ENCODE measurements at regions not wholly inside any gene's neighbourhood (a gene's known extent, or its start where the extent isn't known, plus 50 kb on each side); places are given as distances from the start of the nearest gene placed in this dataset.

GRCh38 chr3:187900993-187901755 lies 155.9 kb upstream of the BCL6 start:
- H3K4me3 ChIP-seq (ENCODE audit: low read depth, low read length), result no peak overlapping the region
- no peaks in the 10 kb centered on the region for H3K36me3 ChIP-seq (ENCODE audit: control insufficient read depth, insufficient read depth, low read length)
- DNase-seq (ENCODE audit: low read depth), result no peak
- TF ChIP-seq, protein P1, sequence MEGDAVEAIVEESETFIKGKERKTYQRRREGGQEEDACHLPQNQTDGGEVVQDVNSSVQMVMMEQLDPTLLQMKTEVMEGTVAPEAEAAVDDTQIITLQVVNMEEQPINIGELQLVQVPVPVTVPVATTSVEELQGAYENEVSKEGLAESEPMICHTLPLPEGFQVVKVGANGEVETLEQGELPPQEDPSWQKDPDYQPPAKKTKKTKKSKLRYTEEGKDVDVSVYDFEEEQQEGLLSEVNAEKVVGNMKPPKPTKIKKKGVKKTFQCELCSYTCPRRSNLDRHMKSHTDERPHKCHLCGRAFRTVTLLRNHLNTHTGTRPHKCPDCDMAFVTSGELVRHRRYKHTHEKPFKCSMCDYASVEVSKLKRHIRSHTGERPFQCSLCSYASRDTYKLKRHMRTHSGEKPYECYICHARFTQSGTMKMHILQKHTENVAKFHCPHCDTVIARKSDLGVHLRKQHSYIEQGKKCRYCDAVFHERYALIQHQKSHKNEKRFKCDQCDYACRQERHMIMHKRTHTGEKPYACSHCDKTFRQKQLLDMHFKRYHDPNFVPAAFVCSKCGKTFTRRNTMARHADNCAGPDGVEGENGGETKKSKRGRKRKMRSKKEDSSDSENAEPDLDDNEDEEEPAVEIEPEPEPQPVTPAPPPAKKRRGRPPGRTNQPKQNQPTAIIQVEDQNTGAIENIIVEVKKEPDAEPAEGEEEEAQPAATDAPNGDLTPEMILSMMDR (IDR thresholded peaks at IDR 0.05; ENCODE audit: insufficient read depth, low read depth, low read length), result no peak
- H3K27me3 ChIP-seq (ENCODE audit: control insufficient read depth, insufficient read depth, low read length), result no peaks in the 10 kb centered on the region
- ChIA-PET POLR2A (no interaction called here), CTCF (interaction anchor here (0.6 kb wide), 1 partner anchor 155 kb away, joined by 3 read pairs; no protein-coding TSS in a partner anchor)

- TF ChIP-seq, protein P1 (IDR thresholded peaks at IDR 0.05; ENCODE audit: insufficient read depth, low read depth, low read length), result no peak
- Histone ChIP-seq H3K36me3 (ENCODE audit: control insufficient read depth, insufficient read depth, low read length) (no peaks in the 10 kb centered on the region), H3K4me3 (ENCODE audit: low read depth, low read length) (no peak overlapping the region), H3K27me3 (ENCODE audit: control insufficient read depth, insufficient read depth, low read length) (no peaks in the 10 kb centered on the region)
- ChIA-PET CTCF (no interaction called here), POLR2A (no interaction called here)
- DNase-seq (ENCODE audit: low read depth), result no peak
Observed at GRCh38 chr3:187902041-187902471, 156.8 kb upstream of the BCL6 start.

- DNase-seq (ENCODE audit: low read depth), result no peak
- Histone ChIP-seq H3K4me3 (ENCODE audit: low read depth, low read length) (no peak overlapping the region), H3K36me3 (ENCODE audit: control insufficient read depth, insufficient read depth, low read length) (no peaks in the 10 kb centered on the region), H3K27me3 (ENCODE audit: control insufficient read depth, insufficient read depth, low read length) (no peaks in the 10 kb centered on the region)
- TF ChIP-seq, protein P1 (IDR thresholded peaks at IDR 0.05; ENCODE audit: insufficient read depth, low read depth, low read length), result no peak
- POLR2A ChIA-PET, result no interaction called here
- CTCF ChIA-PET, result interaction anchor here (1.1 kb wide), 1 partner anchor 9 kb away, joined by 3 read pairs; no protein-coding TSS in a partner anchor
Observed at GRCh38 chr3:187902936-187903335, 157.7 kb upstream of the BCL6 start.

DNA sequence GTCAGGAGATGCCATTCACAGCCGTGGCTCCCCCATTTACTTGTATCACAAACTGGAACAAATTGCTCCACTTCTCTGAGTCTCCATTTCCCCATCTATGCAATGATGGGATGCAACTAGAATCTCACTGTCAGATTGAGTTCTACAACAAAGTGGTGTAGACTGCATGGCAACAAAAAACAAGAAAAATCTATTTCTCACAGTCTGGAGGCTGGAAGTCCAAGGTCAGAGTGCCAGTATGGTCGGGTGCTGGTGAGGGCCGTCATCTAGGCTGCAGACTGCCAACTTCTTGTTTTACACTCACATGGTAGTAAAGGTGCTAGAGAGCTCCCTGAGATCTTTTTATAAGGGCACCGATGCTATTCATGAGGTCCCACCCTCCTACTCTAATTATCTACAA lies 158.4 kb upstream of the BCL6 start:
- no peaks in the 10 kb centered on the region for H3K27me3 ChIP-seq (ENCODE audit: control insufficient read depth, insufficient read depth, low read length)
- TF ChIP-seq, protein P1 (IDR thresholded peaks at IDR 0.05; ENCODE audit: insufficient read depth, low read depth, low read length), result no peak
- no peaks in the 10 kb centered on the region for H3K36me3 ChIP-seq (ENCODE audit: control insufficient read depth, insufficient read depth, low read length)
- POLR2A ChIA-PET, result no interaction called here
- DNase-seq (ENCODE audit: low read depth), result no peak
- no peak overlapping the region for H3K4me3 ChIP-seq (ENCODE audit: low read depth, low read length)
- CTCF ChIA-PET, result interaction anchor here (1.1 kb wide), 1 partner anchor 8 kb away, joined by 3 read pairs; no protein-coding TSS in a partner anchor

DNA sequence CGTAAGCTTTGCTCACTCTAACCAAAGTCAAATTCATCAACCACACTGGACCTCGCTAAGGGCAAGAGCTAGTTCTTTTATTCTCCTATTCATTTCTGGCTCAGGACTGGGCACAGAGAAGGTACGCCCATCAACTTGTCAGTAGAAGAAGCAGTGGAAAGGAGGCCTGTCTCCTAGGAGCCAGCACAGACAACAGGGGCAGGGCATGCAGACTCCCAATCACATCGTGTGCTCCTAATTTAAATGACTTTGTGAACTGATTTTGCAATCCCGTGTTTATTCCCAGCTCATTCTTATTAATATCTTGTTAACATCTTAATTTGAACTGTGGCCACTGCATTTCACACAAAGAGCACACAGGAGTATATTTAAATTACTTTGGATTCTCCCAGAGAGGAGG lies 161.1 kb upstream of the BCL6 start:
- Histone ChIP-seq H3K27me3 (ENCODE audit: control insufficient read depth, insufficient read depth, low read length) (no peaks in the 10 kb centered on the region), H3K36me3 (ENCODE audit: control insufficient read depth, insufficient read depth, low read length) (no peaks in the 10 kb centered on the region), H3K4me3 (ENCODE audit: low read depth, low read length) (no peak overlapping the region)
- no peak for DNase-seq (ENCODE audit: low read depth)
- TF ChIP-seq, protein P1 (IDR thresholded peaks at IDR 0.05; ENCODE audit: insufficient read depth, low read depth, low read length), result no peak
- ChIA-PET CTCF (interaction anchor here (0.6 to 1.3 kb wide), 3 partner anchors 166 to 1804 kb away, joined by 3 read pairs; no protein-coding TSS in a partner anchor), POLR2A (no interaction called here)

All from BJ (cell line).